SHP77 (cell line): ENCODE measurements at regions not wholly inside any gene's neighbourhood (a gene's known extent, or its start where the extent isn't known, plus 50 kb on each side); places are given as distances from the start of the nearest gene placed in this dataset.
A peak's percentile ranks its signal among the peaks of the same experiment; 100 is the strongest.

Source experiments
- DNase-seq, 2 experiments: peaks; one replicate each; lab custom pipeline; 2025; lab: John Stamatoyannopoulos, UW

GRCh38 chr2:147553775-147554271, 291.0 kb upstream of the ACVR2A start:
- no peak for DNase-seq

- no peak for DNase-seq
Measured at GRCh38 chr2:147550995-147551731, 293.7 kb upstream of the ACVR2A start.

GRCh38 chr2:147549054-147549453, 295.8 kb upstream of the ACVR2A start:
- DNase-seq, result no peak

GRCh38 chr2:147548451-147548850, 296.4 kb upstream of the ACVR2A start:
- no peak for DNase-seq

- DNase-seq, result no peak
Measured at GRCh38 chr2:147547440-147547839, 297.4 kb upstream of the ACVR2A start.

- DNase-seq, result no peak
Measured at GRCh38 chr2:147546109-147546508, 298.7 kb upstream of the ACVR2A start.

- DNase-seq, result no peak
Measured at GRCh38 chr2:147543056-147543455, 301.8 kb upstream of the ACVR2A start.

GRCh38 chr2:147542351-147542750, 302.5 kb upstream of the ACVR2A start:
- DNase-seq, result no peak

- DNase-seq, result no peak
Measured at GRCh38 chr2:147541314-147541713, 303.5 kb upstream of the ACVR2A start.

- no peak for DNase-seq
Measured at GRCh38 chr2:147538821-147539220, 306.0 kb upstream of the ACVR2A start.

GRCh38 chr2:147538088-147538487, 306.7 kb upstream of the ACVR2A start:
- no peak for DNase-seq

GRCh38 chr2:147531269-147531668, 313.6 kb upstream of the ACVR2A start:
- no peak for DNase-seq

- no peak for DNase-seq
Measured at GRCh38 chr2:147530033-147530432, 314.8 kb upstream of the ACVR2A start.

- DNase-seq, result peak; percentile 50 to 57
Measured at GRCh38 chr2:147525819-147526489, 318.9 kb upstream of the ACVR2A start.

GRCh38 chr2:147524912-147525311, 319.9 kb upstream of the ACVR2A start:
- no peak for DNase-seq

- no peak for DNase-seq
Measured at GRCh38 chr2:147523415-147523814, 321.4 kb upstream of the ACVR2A start.

- no peak for DNase-seq
Measured at GRCh38 chr2:147521936-147522335, 322.9 kb upstream of the ACVR2A start.

GRCh38 chr2:147520817-147521216, 324.0 kb upstream of the ACVR2A start:
- DNase-seq, result no peak

- no peak for DNase-seq
Measured at GRCh38 chr2:147519178-147519577, 325.7 kb upstream of the ACVR2A start.

- DNase-seq, result no peak
Measured at GRCh38 chr2:147515213-147515612, 329.6 kb upstream of the ACVR2A start.

GRCh38 chr2:147512206-147512605, 332.6 kb upstream of the ACVR2A start:
- DNase-seq, result no peak

GRCh38 chr2:147511491-147511948, 333.3 kb upstream of the ACVR2A start:
- DNase-seq, result no peak

- DNase-seq, result no peak
Measured at GRCh38 chr2:147509821-147510220, 335.0 kb upstream of the ACVR2A start.
